ENCODE measurements at regions not wholly inside any gene's neighbourhood (a gene's known extent, or its start where the extent isn't known, plus 50 kb on each side); places are given as distances from the start of the nearest gene placed in this dataset.
"Not testable (repeated sequence)": the region's sequence is repeated elsewhere in the genome, so short reads cannot be mapped to it uniquely, and the experiment has no call there.

DNA sequence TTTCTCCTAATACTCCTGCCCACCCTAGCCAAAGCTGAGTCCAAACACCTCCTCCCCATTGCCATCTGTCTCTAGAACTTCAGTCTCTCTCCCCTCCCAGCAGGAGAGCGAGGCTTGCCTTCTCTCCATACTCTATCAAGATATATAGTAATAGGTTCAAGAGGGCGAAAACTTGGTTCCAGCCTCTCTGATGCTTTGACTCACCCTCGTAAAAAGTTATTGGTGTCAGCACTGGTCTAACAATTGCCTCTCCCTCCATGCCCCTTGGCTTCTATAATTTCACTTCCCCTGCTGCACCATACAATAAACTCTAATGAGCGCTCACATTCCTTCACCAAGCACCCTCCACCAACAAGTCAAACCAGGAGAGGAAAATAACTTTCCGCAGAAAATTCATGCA lies 797.3 kb downstream of the BCL11A start:
- no peak for DNase-seq

- DNase-seq = no peak
Observed at GRCh38 chr2:59754011-59754735, 799.3 kb downstream of the BCL11A start.

GRCh38 chr2:59752512-59752911 lies 800.9 kb downstream of the BCL11A start:
- no peak for DNase-seq

GRCh38 chr2:59752071-59752470 lies 801.4 kb downstream of the BCL11A start:
- DNase-seq = no peak

DNA sequence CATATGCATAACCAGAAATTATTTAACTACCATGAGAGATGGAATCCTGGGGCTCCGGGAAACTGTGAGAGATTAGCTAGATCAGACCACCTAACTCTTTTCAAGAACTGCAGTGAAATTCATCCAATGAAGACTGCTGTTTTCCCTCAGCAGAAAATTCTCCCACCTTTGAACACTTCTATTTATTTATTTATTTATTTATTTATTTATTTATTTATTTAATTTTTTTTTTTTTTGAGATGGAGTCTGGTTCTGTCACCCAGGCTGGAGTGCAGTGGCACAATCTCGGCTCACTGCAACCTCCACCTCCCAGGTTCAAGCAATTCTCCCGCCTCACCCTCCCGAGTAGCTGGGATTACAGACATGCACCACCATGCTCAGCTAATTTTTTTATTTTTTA lies 802.2 kb downstream of the BCL11A start:
- DNase-seq = not testable (repeated sequence)

- no peak for DNase-seq
Observed at GRCh38 chr2:59746291-59746690, 807.2 kb downstream of the BCL11A start.

DNA sequence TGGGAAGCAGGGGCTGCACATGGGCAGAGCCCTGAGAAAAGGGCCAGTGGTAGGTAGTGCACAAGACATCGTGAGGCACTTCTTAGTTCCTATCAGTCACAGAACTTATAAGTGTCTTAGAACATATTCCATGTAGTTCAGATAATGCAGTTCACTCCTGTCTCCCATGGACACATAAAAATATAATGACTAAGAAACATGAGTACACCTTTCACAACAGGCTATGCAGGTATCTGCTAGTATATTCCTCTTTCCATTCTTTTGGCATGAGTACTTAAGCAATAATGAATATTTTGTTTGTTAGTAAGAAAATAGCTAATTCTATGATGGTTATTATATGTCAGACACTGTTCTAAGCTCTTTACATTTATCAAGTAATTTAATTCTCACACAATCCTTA lies 808.4 kb downstream of the BCL11A start:
- no peak for DNase-seq

DNA sequence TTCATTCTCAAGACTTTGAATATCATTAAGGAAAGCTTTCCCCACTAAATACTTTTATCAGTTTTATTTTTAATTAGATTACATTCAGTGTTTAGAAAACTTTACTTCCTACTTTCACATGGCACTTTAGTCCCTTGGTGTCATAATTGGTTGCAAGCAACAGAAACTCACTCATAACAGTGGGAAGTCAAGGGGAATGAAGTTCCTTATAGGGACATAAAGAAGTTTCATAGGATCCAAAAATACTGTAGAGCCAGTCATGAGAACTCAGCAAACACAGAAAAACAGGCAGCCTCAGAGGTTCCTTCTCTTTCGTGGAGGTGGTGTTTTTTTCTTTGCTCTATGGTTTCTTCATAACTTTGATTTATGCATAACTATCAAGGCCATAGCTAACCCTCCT lies 809.0 kb downstream of the BCL11A start:
- no peak for DNase-seq

GRCh38 chr2:59741840-59742239 lies 811.6 kb downstream of the BCL11A start:
- DNase-seq = no peak

DNA sequence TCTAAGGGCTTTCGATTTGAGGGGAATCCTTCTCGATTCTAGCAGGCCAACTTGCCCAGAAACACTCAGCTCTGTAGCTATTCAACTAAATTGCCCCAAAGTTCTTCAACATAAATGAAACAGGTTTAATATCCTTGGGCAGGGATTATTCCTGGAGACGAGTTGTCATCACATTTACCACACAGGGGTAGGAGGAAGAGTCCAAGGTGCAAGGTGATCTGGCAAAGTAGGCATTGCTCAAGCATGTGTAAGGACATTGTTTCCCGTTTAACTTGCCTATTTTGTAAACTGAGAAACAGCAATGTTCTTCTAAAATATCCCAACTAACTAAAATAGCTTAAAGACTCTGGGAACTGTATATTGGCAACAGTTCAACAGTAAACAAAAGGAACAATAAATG lies 814.3 kb downstream of the BCL11A start:
- no peak for DNase-seq

- no peak for DNase-seq
Observed at GRCh38 chr2:59737299-59737698, 816.2 kb downstream of the BCL11A start.

DNA sequence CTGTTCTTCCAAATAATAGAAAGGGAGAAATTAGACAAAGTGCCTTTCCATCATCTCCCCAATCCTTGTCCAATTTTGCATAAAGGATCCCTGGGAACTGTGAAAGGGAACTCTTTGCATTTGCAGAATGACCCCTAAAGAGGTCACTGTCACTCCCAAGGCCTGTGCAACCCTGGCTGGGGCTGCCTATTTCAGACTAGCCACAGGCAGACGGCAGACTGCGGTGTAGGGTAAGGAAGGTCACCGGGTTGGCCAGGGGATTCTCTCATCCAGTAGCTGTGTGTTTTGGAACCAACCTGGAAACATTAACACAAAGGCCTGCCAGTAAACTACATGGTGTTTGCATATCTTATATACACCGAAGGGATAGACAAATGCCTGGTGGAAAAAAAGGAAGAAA lies 818.7 kb downstream of the BCL11A start:
- DNase-seq = no peak

DNA sequence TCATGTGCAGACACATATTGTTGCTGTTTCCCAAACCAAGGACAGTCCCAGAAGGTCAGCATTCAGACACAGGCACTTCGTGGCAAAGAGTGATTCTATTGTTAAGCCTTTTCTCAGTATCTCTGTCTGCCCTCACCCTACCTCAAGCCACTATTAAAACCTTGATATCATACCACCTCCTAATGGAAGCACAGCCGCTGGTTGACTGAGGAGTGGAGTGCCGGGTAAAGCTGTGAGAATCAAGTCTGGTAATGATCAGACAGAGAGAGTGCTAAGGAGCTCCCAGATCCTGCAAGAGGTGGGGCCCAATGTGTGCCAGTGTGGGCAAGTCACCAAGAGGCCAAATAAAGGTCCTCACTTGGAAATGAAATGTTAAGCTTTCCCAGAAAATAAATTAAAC lies 819.5 kb downstream of the BCL11A start:
- DNase-seq = no peak

- no peak for DNase-seq
Observed at GRCh38 chr2:59733567-59733930, 819.9 kb downstream of the BCL11A start.

DNA sequence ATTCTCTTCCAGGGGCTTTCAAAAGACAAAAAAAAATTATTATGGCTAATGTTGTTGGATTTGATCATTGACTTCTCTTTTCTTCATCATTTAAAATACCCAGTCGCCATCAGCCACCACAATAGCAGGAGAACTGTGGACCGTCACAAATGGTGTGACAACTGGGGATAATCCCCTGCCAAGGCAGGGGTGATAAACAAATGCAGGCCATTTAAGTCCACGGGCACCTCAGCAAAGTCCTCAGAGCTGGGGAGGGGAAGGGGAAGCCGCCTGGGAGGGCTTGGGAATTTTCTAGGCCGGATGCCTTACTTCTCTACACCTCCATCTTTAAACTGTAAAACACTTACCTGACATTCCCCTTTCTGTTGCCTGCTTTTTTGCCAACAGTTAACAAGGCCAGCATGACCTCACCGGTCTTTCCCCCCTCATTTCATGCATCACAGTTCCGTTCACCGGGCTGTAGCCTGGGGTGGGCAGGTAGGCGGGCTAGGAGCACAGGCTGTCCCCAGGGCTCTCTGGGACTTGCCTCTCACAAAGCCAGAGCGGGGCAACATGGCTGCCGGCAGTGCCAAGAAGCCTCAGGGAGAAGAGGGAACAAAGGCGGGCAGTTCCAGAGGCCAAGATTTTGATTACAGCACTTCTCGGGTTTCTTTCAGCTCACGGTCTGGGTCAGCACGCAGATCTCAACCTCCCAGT lies 820.4 kb downstream of the BCL11A start:
- DNase-seq = no peak

DNA sequence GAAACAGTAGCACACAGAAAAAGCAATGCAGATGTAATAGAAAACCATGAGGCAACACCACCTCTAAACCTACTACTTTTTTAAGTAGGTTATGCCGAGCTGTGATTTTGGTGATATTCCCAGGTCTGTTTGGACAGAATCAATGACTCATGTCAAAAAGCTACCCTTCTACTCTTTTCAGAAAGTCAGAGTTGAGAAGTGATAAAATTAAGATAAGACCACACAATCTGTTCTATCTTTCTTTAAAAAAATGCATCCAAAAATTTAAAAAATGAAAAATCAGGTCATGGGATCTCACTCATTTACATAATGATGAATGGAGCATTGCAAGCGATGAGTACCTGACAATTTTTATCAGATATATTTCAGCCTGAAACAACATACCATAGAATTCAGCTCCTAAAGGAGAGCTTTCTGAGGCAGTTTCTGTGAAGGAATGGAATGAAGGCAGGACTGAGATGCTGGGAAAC lies 826.3 kb downstream of the BCL11A start:
- no peak for DNase-seq

- DNase-seq = no peak
Observed at GRCh38 chr2:59726228-59727120, 827.0 kb downstream of the BCL11A start.

DNA sequence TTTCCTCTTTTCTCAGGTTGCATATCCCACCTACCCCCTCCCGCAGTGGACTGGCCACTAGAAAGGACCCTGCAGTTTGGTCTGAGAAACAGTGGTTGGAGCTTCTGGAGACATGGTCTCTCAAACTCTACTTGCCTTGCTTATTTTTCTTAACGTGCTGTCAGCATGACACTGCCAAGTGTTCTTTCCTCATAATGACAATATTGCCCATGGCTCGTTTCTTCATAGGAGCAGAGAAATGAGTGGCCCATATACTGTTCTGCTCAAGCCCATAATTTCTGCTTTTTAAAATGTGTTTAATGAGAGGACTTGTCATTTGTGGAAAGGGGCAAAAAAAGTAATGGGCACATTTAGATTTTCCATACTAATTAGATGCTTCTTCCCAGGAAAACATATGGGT lies 828.7 kb downstream of the BCL11A start:
- no peak for DNase-seq

DNA sequence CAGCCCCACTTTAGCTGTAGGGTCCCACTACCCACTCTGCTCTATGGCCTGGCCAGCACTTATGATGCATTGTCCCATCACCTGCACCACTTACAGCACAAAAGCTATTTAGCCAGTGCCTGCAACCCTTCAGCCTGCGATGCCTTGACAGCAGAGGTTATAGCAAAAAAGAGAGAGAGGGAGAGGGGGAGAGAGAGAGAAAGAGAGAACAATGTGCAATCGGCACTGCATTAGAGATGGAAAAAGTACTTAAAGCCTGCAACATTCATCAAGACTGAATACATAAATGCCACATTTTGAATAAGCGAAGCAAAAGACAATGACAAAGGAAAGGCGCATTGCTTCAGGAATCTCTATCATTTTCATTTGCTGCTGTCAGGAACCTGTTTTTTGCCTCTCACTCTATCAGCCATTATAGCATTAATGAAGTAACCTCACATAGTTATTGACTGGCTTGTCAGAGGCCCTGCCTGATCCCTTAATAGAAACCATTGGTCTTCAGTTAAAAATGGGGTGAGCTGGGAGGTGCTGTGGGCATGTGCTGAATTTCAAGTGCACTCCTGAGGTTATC lies 833.1 kb downstream of the BCL11A start:
- DNase-seq = no peak

DNA sequence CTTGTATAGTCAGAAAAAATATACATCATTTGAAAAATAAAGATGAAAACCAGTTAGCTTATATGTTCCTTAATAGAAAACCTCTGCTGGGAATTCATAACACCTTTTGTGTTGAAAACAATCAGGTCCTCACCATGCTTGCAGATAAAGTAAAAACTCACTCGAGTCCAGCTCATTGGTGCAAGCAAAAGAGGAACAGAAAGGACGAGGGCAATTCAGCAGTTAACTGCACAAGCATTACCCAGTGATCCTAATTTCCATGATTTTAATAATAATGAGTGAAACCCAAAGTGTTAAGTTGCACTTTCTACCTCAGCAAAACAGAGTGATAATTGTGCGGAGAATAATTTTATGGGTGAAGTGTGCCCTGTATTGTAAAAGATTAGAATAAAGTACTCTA lies 839.9 kb downstream of the BCL11A start:
- no peak for DNase-seq

DNA sequence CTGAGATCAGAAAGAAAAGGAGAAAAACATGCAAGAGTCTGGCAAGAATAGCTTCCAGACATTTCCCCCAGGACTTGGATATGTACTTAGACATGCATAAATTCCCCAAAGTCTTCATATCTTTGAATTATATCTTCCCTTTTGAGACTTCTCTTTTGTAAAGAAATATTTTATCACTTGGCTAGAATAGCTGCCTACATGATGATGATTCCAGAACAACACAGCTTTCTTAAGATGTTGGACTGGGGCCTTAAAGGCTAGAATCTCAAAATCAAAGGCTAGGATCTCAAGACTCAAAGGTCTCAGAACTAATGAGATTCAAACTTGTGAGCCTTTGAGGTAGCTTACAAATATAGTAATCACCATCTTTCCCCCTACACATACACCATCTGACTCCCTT lies 842.3 kb downstream of the BCL11A start:
- DNase-seq = no peak

- no peak for DNase-seq
Observed at GRCh38 chr2:59706729-59707128, 846.7 kb downstream of the BCL11A start.

GRCh38 chr2:59703796-59704195 lies 849.7 kb downstream of the BCL11A start:
- DNase-seq = no peak
